Esophagus (tissue), 2 donors: ENCODE measurements at regions not wholly inside any gene's neighbourhood (a gene's known extent, or its start where the extent isn't known, plus 50 kb on each side); places are given as distances from the start of the nearest gene placed in this dataset.

ENCODE experiments used
- H3K27ac ChIP-seq, 2 donors: one replicate each; pipeline ENCODE4 v1.5.1; 2013; ENCODE audit warnings: low read depth in 2 of 2, mild to moderate bottlenecking in 2 of 2, inconsistent platforms in 1 of 2, low read length in 1 of 2, moderate library complexity in 1 of 2
- H3K27me3 ChIP-seq, 2 donors: one replicate each; pipeline ENCODE4 v1.6.1; 2013; ENCODE audit warnings: low read length in 2 of 2, control low read depth in 1 of 2, mild to moderate bottlenecking in 1 of 2; ENCODE audit not compliant: insufficient read depth in 2 of 2, control insufficient read depth in 1 of 2
- H3K36me3 ChIP-seq, 2 donors: one replicate each; pipeline ENCODE4 v1.6.1; 2013; ENCODE audit warnings: low read length in 1 of 2; ENCODE audit not compliant: control insufficient read depth in 2 of 2, insufficient read depth in 2 of 2
- H3K4me1 ChIP-seq, 2 donors: one replicate each; pipeline ENCODE4 v1.6.1; 2013; ENCODE audit warnings: low read length in 1 of 2; ENCODE audit not compliant: control insufficient read depth in 2 of 2, insufficient read depth in 2 of 2
- H3K4me3 ChIP-seq, 2 donors: one replicate each; pipeline ENCODE4 v1.5.1; 2013; ENCODE audit warnings: low read length in 2 of 2, mild to moderate bottlenecking in 2 of 2, low read depth in 1 of 2, moderate library complexity in 1 of 2
- H3K9me3 ChIP-seq, 2 donors: one replicate each; pipeline ENCODE4 v1.6.1; 2013; ENCODE audit warnings: mild to moderate bottlenecking in 2 of 2, low read depth in 1 of 2, low read length in 1 of 2, moderate library complexity in 1 of 2; ENCODE audit not compliant: control insufficient read depth in 2 of 2, insufficient read depth in 1 of 2
- WGBS, 2 donors: extraction: QIAGEN DNeasy Blood & Tissue Kit; methylation state at CpG; one replicate each; pipeline ENCODE4 v1.1.7; 2013; 5-methylcytosine and 5-hydroxymethylcytosine counted together
- donor health status: healthy with polysubstance abuse.
- donor health status: Bipolar disorder and iron deficiency.

GRCh38 chr18:25880441-25880840 is 210.0 kb downstream of the SS18 start:
- Histone ChIP-seq H3K36me3 (no peaks in the 10 kb centered on the region), H3K9me3 (peaks cover 0 to 3% of the 10 kb centered on the region in 2 donors), H3K4me3 (no peak overlapping the region), H3K27me3 (no peaks in the 10 kb centered on the region), H3K4me1 (no peaks in the 10 kb centered on the region), H3K27ac (no peak overlapping the region)
- WGBS, 2 donors: 97 to 100% methylated on average over 3 of the region's 3 CpGs

- no peak overlapping the region for H3K27ac ChIP-seq
- H3K4me3 ChIP-seq: no peak overlapping the region
- H3K27me3 ChIP-seq: no peaks in the 10 kb centered on the region
- no peaks in the 10 kb centered on the region for H3K4me1 ChIP-seq
- H3K9me3 ChIP-seq: peaks cover 0 to 4% of the 10 kb centered on the region in 2 donors
- no peaks in the 10 kb centered on the region for H3K36me3 ChIP-seq
- 37 to 44% methylated on average over 7 of the region's 7 CpGs for WGBS, 2 donors
Measured at GRCh38 chr18:25876330-25876948, 214.0 kb downstream of the SS18 start.

- no peak overlapping the region for H3K27ac ChIP-seq
- H3K27me3 ChIP-seq: no peaks in the 10 kb centered on the region
- H3K36me3 ChIP-seq: no peaks in the 10 kb centered on the region
- no peaks in the 10 kb centered on the region for H3K4me1 ChIP-seq
- peaks cover 0 to 4% of the 10 kb centered on the region in 2 donors for H3K9me3 ChIP-seq
- WGBS, 2 donors: 38 to 55% methylated on average over 7 of the region's 7 CpGs
- H3K4me3 ChIP-seq: no peak overlapping the region
Measured at GRCh38 chr18:25875551-25876240, 214.7 kb downstream of the SS18 start.

- H3K4me1 ChIP-seq: no peaks in the 10 kb centered on the region
- H3K36me3 ChIP-seq: no peaks in the 10 kb centered on the region
- H3K9me3 ChIP-seq: peaks cover 0 to 4% of the 10 kb centered on the region in 2 donors
- WGBS, 2 donors: 66 to 78% methylated on average over 3 of the region's 3 CpGs
- H3K27me3 ChIP-seq: no peaks in the 10 kb centered on the region
- H3K4me3 ChIP-seq: no peak overlapping the region
- H3K27ac ChIP-seq: no peak overlapping the region
Measured at GRCh38 chr18:25873833-25874232, 216.6 kb downstream of the SS18 start.

DNA sequence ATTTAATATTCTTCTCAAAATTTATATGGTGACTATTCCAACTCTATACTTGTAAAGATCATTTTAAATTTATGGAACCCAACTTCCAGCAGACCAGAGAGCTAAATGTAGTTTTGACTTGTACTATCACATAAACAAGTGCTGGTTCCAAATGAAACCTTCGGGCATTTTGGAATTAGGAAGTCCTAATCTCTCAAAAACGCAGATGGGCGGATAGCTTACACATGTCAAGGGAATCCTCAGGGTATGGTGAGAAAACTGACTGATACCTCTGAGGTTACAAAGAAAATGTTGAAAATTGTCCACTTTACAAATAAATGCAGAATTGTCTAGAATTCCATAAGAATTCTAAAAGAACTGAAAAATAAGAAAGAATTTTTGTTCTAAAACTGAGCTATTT is 224.1 kb downstream of the SS18 start:
- H3K9me3 ChIP-seq: no peaks in the 10 kb centered on the region
- H3K27ac ChIP-seq: no peak overlapping the region
- no peaks in the 10 kb centered on the region for H3K36me3 ChIP-seq
- WGBS, 2 donors: 59 to 70% methylated on average over 3 of the region's 3 CpGs
- H3K27me3 ChIP-seq: no peaks in the 10 kb centered on the region
- no peaks in the 10 kb centered on the region for H3K4me1 ChIP-seq
- no peak overlapping the region for H3K4me3 ChIP-seq

- no peaks in the 10 kb centered on the region for H3K36me3 ChIP-seq
- no peak overlapping the region for H3K27ac ChIP-seq
- no peaks in the 10 kb centered on the region for H3K27me3 ChIP-seq
- no peak overlapping the region for H3K4me3 ChIP-seq
- no peaks in the 10 kb centered on the region for H3K9me3 ChIP-seq
- no peaks in the 10 kb centered on the region for H3K4me1 ChIP-seq
- WGBS, 2 donors: 43 to 62% methylated on average over 9 of the region's 9 CpGs
Measured at GRCh38 chr18:25862881-25863600, 227.4 kb downstream of the SS18 start.

GRCh38 chr18:25853691-25854433 is 236.6 kb downstream of the SS18 start:
- H3K27me3 ChIP-seq: no peaks in the 10 kb centered on the region
- H3K27ac ChIP-seq: no peak overlapping the region
- peaks cover 0 to 2% of the 10 kb centered on the region in 2 donors for H3K9me3 ChIP-seq
- no peaks in the 10 kb centered on the region for H3K36me3 ChIP-seq
- H3K4me1 ChIP-seq: no peaks in the 10 kb centered on the region
- H3K4me3 ChIP-seq: no peak overlapping the region
- WGBS, 2 donors: 77 to 84% methylated on average over 7 of the region's 7 CpGs

DNA sequence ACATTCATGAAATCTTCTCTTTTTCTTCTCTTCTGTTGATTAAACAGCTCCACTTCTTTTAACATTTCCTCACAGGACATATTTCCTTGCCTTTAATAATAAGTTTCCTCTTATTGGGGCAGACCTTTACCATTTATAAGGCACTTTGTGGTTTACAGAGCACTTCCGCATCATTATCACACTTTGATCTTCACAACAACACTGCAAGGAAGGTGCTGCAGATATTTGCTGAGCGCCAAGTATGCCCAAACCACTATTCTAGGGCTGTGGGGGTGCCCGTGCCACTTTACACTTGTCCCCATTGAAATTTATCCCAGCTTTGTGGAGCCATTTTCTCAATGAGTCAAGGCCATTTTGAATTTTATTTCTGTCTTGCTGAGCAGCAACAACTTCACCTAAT is 246.6 kb downstream of the SS18 start:
- no peaks in the 10 kb centered on the region for H3K9me3 ChIP-seq
- peaks cover 0 to 2% of the 10 kb centered on the region in 2 donors for H3K4me1 ChIP-seq
- 83 to 85% methylated on average over 3 of the region's 3 CpGs for WGBS, 2 donors
- no peaks in the 10 kb centered on the region for H3K36me3 ChIP-seq
- no peak overlapping the region for H3K27ac ChIP-seq
- H3K27me3 ChIP-seq: no peaks in the 10 kb centered on the region
- H3K4me3 ChIP-seq: no peak overlapping the region

- 32 to 38% methylated on average over 1 of the region's 1 CpG for WGBS, 2 donors
- Histone ChIP-seq H3K27ac (no peak overlapping the region), H3K4me3 (no peak overlapping the region), H3K4me1 (peaks cover 0 to 2% of the 10 kb centered on the region in 2 donors), H3K27me3 (no peaks in the 10 kb centered on the region), H3K36me3 (no peaks in the 10 kb centered on the region), H3K9me3 (no peaks in the 10 kb centered on the region)
Measured at GRCh38 chr18:25842665-25843064, 247.7 kb downstream of the SS18 start.
